Colon (tissue), 2 donors: ENCODE measurements at regions not wholly inside any gene's neighbourhood (a gene's known extent, or its start where the extent isn't known, plus 50 kb on each side); places are given as distances from the start of the nearest gene placed in this dataset.
"Not testable (repeated sequence)": the region's sequence is repeated elsewhere in the genome, so short reads cannot be mapped to it uniquely, and the experiment has no call there.

Source experiments
- FAIRE-seq: peaks from 2 replicates; lab custom pipeline; 2012; peaks lifted over from hg19 to GRCh38; lab: Jason Lieb, UNC
- donor health status: control.
- donor health status: control.

DNA sequence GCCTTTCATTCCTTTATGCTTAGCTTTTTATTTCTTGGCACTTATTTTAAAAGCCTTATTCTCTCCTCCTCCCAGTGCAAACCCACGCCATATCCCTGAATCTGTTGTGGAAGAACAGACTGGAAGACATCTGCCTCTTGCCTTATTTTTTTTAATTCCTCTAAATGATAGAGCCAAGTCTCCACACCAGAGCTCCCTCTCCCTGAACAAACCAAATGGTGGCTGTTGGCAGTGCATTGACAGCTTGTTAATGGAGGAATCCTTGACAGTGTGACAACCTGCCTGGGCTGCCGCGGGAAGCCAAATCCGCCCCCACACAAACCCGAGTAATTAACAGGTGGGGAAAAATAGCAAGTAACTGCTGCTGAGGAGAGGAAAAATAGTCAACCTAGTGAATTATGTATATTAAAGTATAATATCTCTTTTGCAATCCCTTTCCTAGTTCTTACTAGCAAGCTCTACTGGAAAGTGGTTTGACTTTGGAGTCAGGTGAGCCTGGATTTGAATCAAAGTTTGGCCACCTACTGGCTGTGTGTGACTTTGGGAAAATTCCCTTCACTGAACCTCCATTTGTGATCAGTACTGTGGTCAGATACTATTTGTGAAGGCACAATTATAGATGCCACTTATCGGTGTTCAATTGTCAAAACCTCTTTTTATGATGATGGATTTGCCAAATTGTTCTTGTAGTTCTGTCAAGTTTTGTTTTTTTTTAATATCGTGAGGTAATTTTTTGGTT lies 589.6 kb downstream of the PDCD6IP start:
- FAIRE-seq, result no peak

DNA sequence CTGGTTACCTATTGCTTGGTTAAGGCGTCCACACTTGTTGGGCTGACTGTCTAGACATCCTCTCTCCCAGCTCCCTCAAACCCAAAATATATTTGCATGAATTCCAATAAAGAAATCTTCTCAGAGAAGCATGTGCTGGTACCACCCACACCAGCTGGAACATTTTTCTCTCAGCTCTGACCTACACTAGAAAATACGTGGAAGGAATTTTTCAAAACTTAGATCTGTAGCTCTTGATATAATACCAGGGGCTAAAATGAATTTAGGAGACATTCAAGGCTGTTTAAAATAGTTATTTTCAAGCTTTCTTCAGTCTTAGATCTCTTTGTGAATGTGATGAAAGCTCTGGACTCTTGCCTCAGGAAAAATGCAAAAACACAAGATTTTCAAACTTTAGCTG lies 590.4 kb downstream of the PDCD6IP start:
- FAIRE-seq, result no peak

DNA sequence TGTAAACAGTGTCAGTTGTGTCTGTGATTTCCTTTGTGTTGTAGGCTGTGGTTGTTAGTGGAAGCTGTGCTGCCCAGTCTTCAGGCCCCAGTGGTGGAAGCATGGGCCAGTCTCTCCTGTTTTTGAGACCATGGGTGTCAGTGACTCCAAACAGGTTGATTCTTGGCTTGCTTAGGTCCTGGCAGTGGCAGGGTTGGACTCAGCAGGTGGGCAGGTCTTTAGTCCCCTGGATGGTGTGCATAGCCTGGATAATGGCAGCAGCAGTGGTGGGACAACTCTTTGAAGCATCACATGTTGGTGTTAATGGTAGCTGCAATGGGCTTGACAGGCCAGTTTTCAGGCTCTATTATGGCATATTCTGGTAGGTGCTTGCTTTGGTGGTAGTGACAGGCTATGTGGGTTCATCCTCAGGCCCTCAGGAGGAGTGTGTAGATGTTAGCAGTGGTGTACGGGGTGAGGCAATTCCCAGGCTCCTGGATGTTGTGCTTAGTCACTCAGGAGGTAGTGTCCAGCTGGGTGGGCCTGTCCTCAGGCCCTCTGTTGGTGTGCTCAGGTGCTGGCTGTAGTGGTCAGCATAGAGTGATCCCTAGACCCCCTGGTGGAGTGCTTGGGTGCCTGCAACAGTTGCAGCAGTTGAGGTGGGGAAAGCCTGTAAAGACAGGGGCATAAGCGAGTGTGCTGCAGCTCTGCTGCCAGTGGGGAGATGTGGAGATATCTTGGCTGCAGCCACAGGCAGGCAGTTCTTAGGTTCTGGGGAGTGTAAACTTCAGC lies 596.7 kb downstream of the PDCD6IP start:
- FAIRE-seq, result no peak

DNA sequence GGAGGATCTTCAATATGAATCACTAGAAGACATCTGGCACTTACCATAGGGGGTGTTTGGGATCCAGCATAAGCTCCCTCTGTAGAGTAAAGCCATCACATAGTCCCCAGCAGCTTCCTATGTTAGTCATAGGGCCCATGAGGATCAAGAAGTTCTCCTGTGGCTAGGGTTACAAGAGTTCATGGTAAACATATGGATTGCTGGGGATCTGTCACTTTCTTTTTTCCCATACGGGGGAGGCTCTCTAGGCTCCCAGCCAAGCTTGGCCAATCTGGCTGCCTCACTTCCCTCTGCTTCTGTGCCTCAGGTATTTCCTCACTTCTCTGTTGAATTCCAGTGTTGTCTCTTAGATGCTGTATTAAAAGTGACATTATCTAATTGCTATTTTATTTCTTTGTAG lies 597.9 kb downstream of the PDCD6IP start:
- no peak for FAIRE-seq

DNA sequence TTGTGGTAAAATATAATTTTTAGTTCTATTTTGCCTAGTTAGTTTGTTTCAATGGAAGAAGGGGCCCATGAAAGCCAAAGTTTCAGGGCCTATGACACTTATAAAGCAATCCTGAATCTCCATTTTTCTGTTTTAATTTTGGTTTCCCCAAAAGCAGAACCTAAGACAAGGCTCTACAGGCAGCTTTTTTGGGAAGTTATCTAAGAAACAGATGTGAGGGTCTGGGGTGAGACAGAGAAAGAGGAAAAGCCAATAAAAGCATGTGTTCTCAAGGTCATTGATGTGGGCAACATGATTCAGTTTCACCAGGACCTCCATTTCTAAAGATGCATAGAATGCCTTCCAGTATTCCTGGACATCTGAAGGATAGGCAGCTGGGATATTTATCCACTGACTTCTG lies 598.5 kb downstream of the PDCD6IP start:
- no peak for FAIRE-seq

DNA sequence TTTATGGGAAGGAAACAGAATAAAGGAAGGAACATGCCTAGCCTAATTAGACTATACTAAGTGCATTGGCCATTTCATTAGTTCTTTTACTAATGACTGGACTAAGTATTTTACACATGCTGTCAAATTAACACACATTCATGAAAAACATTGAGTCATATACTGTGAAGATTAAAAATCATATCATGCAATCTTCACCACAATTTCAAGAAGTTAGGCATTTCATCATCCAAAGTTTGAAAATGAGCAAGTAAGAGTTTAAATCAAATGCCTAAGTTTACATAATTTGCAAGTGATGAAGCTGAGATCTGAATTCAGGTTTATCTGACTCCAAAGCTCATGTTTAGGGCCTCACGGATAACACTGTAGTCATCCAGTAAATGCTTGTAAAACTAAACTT lies 601.0 kb downstream of the PDCD6IP start:
- no peak for FAIRE-seq

DNA sequence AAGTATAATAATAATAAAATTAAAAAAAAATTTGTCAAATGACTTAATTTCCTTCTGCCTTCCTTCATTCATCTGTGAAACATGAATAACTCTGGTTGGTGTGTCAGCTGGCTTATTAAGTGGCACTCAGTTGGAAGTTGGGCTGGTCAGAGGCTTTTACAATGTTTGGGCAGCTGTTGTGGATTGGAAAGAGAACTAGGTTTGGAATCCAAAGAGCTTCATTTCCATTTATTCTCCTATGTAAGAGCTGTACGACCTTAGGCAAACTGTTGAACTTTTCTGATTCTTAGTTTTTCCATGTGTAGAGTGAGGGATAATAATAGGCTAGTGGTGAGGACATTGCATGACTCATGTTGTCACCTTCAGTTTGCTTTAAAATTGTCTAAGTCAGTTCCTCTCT lies 606.7 kb downstream of the PDCD6IP start:
- FAIRE-seq, result no peak

DNA sequence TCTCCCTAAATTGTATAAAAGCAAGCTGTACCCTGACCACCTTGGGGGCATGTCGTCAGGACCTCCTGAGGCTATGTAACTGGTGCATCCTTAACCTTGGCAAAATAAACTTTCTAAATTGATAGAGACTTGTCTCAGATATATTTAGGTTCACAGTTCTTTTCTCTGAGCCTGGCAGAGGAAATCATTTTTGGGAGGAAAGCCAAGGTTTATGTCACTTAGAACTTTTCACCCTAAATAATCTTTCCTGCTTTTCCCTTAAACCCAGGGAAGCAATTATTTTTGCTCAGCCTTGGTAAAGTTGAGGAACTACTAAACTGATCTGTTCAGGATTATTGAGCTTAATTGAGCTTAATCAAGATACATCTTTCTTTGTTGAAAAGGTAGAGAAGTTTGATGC lies 608.9 kb downstream of the PDCD6IP start:
- FAIRE-seq, result no peak

DNA sequence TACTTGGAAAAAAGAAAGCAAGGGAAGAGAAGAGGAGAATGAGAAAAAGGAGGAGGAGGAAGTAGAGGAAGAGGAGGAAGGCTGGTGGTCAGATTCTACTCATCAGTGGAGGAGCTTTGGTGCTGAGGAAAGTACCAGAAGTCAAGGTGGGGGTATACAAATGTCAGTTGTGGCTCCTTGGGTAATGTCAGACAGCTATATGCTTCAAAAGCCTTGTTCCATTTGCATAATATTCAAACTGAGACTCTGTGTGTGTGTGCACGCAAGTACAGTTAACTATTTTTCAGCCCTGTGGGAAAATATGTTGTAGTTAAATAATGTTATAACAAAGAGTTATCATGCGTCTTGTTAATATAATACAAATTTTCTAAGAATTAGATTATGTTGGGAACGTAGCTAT lies 609.7 kb downstream of the PDCD6IP start:
- FAIRE-seq, result no peak

DNA sequence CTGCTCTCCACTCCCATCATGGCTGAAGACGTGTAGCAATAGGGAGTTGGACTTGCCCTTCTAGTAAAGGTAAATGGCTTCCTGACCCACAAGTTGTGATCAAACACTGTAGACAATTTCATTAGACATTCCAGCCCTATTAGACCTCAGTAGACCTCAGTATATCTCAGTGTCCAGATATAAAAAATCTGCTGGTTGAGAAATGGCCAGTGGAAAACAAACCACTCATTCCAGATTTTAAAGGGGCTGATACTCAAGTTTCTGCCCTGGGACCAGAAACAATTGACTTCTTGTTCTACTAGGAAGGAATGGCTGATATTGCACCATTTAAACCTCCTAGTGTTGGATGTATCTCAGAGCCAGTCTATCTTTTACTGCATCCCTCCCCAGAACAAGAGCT lies 613.2 kb downstream of the PDCD6IP start:
- FAIRE-seq, result no peak

DNA sequence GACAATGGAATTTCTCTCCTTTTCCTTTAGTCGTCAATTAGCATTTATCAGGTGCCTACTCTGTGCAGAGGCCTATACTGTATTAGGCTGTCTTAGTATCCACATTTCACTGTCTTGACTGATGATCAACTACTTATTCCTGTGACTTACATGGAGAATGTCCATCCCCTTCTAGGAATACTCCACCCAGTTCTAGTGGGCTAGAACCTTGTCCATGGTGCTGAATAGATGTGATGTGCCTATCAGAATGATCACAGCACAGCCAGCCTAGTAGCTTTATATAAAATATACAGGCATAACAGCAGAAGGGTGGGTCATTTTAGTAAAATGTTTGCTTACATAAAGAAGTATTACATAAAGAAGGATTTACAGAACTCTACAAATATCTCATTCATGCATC lies 621.4 kb downstream of the PDCD6IP start:
- no peak for FAIRE-seq

DNA sequence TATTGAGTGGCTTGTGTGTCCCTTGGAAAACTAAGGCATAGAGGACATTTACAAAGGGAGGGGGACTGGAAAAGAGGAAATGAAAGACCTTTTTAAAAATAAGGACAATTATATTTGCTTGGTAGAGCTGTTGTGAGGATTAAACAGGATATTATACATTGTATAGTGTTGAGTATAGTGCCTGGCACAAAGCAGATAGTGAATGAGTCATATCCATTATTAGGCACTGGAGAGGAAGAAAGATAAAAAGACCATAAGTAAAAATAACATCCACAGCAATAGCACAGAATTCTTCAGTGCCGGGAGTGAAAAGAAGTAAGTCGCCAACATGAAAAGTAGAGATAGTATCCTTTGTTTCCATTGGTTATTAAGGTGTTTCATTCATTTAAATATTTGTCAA lies 623.3 kb downstream of the PDCD6IP start:
- no peak for FAIRE-seq

DNA sequence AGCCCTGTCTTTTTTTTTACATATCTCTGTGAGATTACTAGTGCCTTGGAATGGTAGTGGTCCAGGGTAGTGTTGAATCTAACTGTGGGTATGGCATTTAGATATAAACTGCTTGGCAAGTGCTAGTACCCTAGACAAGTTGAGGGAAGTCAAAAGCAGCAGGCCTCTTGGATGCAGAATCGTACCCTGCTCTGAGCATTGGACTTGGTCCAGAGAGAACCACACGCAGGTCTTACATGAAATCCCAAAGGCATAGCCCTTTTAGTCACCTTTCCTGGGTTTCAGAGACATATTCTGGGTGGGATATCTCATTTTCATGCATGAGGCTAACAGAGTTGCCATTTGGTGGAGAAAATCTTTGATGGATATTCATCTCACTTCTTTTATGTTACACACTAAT lies 641.4 kb downstream of the PDCD6IP start:
- FAIRE-seq, result no peak

DNA sequence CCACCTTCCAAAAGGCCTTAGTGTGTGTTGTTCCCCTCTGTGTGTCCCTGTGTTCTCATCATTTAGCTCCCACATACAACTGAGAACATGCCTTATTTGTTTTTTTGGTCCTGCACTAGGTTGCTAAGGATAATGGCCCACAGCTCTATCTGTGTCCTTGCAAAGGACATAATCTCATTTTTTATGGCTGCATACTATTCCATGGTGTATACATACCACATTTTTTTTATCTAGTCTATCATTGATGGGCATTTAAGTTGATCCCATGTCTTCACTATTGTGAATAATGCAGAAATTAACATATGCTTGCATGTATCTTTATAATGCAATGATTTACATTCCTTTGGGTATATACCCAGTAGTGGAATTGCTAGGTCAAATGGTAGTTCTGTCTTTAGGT lies 645.7 kb downstream of the PDCD6IP start:
- FAIRE-seq, result no peak

DNA sequence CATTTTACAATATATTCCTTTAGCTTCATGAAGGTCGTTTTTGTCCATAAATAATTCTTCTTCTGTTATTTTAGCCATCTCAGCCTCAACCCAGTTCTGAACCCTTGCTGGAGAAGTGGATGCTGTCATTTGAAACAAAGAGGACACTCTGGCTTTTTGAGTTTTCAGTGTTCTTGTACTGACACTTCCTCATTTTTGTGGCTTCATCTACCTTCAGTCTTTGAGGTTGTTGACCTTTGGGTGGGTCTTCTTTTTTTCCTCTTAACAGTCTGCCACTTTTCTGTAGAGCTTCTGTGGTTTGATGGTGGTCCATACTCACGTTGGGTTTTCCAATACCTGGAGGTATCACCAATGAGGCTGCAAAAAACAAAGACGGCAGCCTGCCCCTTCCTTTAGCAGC lies 650.9 kb downstream of the PDCD6IP start:
- FAIRE-seq, result no peak

DNA sequence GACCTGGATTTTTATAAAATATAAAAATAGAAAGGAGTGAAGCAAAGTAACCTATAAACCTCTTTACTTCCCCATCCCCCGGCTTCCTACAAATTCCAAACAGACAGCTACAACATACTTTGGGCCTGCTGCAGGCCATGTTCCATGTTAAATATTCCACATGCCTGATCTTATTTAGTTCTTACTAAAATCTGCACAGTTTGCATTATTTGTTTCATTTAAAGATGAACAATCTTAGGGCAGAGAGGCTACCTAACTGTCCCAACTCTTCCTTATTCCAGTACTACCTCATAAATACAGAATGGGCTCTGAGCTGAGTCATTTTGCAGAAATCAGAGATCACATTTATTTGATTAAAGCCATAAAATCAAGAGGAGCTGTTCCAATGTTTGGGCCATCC lies 665.0 kb downstream of the PDCD6IP start:
- no peak for FAIRE-seq

DNA sequence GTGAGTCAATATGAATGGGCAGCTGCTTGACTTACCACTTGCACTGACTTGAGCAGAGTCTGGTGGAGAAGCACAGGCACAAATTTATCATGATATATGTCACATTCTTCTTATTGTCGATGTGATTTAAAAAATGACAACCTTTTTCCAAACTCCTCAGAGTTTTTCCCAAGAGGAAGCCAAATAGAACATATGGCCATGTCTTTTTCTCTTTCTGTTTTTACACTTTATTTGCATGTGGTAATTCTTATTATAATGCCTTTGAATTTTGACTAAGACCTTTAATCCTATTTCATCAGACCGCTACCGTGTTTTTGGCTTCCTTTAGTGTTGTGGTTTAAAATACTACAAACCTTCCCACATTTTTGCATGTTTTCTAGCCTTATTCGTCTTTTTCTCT lies 666.2 kb downstream of the PDCD6IP start:
- no peak for FAIRE-seq

DNA sequence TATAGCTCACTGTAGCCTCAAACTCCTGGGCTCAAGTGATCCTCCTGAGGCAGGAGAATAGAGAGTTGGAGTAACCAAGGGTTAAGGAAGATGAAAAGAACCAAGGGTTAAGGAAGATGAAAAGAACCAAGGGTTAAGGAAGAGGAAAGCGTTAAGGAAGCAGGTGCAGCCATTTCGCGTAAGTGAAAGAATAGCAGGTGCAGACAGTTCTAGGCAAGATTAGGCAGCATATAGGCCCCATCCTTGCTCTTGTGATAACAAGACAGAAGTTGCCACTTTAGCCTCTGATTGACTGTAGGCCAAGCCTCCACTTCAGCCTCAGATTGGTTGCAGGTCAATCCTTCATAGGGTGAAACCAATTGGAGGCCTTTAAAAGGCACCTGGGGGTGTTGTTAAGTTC lies 677.4 kb downstream of the PDCD6IP start:
- FAIRE-seq, result no peak

DNA sequence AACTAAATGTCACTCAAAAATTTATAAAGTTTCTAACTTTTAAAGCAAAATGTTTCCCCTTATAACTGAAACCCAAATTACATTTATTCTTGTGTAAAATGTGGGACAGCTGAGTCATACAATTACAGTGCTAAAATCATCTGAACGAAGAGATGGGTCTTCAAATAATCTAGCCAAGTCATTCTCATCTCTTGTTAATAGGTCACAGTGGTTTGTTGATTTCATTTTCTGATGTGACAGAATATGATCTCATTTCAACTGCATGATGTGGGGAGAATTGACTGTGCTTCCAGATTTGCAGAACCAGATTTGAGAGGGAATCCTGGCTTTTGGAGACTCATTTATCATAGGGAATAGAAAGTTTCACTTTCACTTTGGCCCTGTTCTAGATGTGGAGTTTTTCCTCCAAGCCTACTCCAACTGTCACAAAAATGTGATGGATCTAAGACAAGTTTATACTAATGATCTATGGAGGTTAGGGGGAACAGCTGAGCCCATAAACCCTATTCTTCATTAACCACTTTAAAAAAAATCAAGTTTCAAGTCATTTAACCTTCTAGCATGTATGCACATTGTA lies 685.0 kb downstream of the PDCD6IP start:
- no peak for FAIRE-seq

DNA sequence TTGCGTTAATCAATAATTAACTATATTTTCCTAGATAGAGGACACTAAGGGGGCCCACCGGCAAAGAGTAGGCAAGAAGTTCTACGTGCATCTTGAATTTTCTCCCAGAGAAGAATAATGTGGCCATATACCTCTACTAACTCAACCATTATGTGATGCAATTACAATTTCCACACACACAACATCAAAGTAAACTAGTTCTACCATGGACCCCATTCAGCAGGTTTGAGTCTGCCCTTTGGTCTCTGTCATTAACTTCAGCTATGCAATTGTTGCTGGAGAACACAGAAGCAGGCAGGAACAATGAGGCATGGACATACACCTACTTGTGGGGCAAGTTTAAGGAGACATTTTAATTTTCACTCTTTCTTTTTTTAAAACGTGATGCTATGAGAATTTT lies 705.9 kb downstream of the PDCD6IP start:
- no peak for FAIRE-seq

DNA sequence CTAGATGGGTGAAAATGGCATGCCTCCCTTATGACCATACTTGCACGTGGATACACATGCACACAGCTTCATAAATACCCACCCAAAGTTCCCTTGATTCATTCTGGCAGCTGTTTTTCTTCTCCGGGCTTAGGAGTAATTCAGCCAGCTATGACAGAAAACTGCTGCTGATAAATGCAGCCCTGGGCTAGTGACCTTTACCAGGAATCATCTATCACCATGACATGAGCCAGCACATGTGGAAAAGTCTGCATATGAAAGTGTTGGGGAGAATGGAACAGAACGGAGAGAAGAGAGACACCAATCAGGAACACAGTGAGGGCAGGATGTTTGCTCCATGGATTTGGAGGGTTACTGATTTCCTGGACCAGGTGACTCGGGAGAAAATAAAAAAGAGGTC lies 706.3 kb downstream of the PDCD6IP start:
- no peak for FAIRE-seq

DNA sequence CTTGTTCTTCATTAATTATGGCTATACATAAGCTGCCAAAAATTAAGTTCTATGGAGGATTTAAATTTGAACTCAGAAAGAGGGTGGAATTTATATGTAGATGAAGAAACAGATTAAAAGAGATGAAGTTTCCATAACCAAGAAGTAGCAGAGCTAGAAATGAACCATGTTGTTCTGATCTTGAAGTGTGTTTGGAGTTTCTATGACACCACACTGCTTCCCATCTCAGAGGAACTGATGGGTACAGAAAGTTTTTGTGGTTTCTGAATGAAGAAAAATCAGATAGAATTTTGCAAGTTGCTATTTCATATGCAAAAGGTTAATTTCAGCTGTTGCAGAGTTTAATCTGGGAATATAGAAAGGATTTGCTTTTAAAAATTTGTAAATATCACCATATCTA lies 710.3 kb downstream of the PDCD6IP start:
- FAIRE-seq, result no peak

DNA sequence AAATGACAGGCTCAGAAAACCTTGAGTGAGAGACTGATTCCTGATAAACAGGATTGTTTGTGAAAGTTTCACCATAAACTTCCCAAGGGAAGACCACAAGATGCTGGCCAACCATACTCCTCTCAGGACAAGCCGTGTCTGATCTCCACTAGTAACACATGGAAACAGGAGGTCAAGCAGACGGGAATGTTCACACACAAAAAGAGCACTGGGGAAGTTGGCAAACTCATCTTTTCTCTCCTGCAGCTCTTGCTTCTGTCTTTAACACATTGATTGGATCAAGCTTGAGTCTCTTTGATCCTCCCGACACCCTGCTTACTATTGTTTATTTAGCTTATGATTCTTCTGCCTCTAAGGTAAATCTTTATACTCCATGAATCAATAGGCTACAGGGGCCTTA lies 713.5 kb downstream of the PDCD6IP start:
- no peak for FAIRE-seq

DNA sequence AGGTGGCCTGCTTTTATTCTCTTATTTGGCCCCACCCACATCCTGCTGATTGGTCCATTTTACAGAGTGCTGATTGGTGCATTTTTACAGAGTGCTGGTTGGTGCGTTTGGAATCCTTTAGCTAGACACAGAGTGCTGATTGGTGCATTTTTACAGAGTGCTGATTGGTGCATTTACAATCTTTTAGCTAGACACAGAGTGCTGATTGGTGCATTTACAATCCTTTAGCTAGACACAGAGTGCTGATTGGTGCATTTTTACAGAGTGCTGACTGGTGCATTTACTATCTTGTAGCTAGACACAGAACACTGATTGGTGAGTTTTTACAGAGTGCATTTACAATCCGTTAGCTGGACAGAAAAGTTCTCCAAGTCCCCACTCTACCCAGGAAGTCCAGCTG lies 720.6 kb downstream of the PDCD6IP start:
- FAIRE-seq, result not testable (repeated sequence)
